Natural killer cell (primary cell): ENCODE measurements at regions not wholly inside any gene's neighbourhood (a gene's known extent, or its start where the extent isn't known, plus 50 kb on each side); places are given as distances from the start of the nearest gene placed in this dataset.

Experiments
- ATAC-seq, 3 donors: fragments of 150-1000 bp in 2 of 3; fragments of 200-7000 bp in 1 of 3; cut with Tn5 transposase; 1 replicate in 1 of 3; 2 replicates in 2 of 3; pipeline ENCODE4 v1.10.0; 2021; ENCODE audit warnings: mild to moderate bottlenecking in 2 of 3, moderate library complexity in 2 of 3
- DNase-seq, 2 donors: peaks; one replicate each; pipeline versions ENCODE4 v3.0.0 to v3.0.0-alpha.2; 2013 to 2021; ENCODE audit warnings: mixed read lengths in 1 of 2
- H3K27ac ChIP-seq: one replicate; pipeline ENCODE4 v1.5.1; 2013; ENCODE audit warnings: mild to moderate bottlenecking, low read length
- H3K27me3 ChIP-seq: one replicate; pipeline ENCODE4 v1.6.1; 2013; ENCODE audit warnings: low read length; ENCODE audit not compliant: control insufficient read depth, insufficient read depth
- H3K36me3 ChIP-seq: one replicate; pipeline ENCODE4 v1.6.1; 2013; ENCODE audit warnings: low read length; ENCODE audit not compliant: control insufficient read depth, insufficient read depth
- H3K4me1 ChIP-seq: one replicate; pipeline ENCODE4 v1.6.1; 2013; ENCODE audit warnings: low read length; ENCODE audit not compliant: control insufficient read depth, insufficient read depth
- H3K4me3 ChIP-seq: one replicate; pipeline ENCODE4 v1.5.1; 2013; ENCODE audit warnings: low read length
- H3K9me3 ChIP-seq: one replicate; pipeline ENCODE4 v1.6.1; 2013; ENCODE audit warnings: low read length; ENCODE audit not compliant: control insufficient read depth, insufficient read depth
- H3K27ac Mint-ChIP-seq, 2 donors: one replicate each; pipeline ENCODE4 v1.8.0; 2022; ENCODE audit warnings: mild to moderate bottlenecking in 2 of 2, mixed read lengths in 2 of 2, moderate library complexity in 1 of 2
- H3K27me3 Mint-ChIP-seq, 2 donors: one replicate each; pipeline ENCODE4 v1.8.0; 2022; ENCODE audit warnings: low read depth in 2 of 2, mixed read lengths in 2 of 2
- H3K36me3 Mint-ChIP-seq: one replicate; pipeline ENCODE4 v1.8.0; 2022; ENCODE audit warnings: mixed read lengths
- H3K4me1 Mint-ChIP-seq, 2 donors: one replicate each; pipeline ENCODE4 v1.8.0; 2022; ENCODE audit warnings: mixed read lengths in 2 of 2
- H3K4me3 Mint-ChIP-seq: one replicate; pipeline ENCODE4 v1.8.0; 2022; ENCODE audit warnings: mild to moderate bottlenecking, moderate library complexity, mixed read lengths
- H3K9me3 Mint-ChIP-seq, 2 donors: one replicate each; pipeline ENCODE4 v1.8.0; 2022; ENCODE audit warnings: mixed read lengths in 2 of 2
- WGBS: methylation state at CpG from one replicate; pipeline ENCODE4 v1.1.7; 2013; ENCODE audit warnings: missing lambda C conversion rate; ENCODE audit not compliant: insufficient coverage; 5-methylcytosine and 5-hydroxymethylcytosine counted together
- intact Hi-C: fragments of 100-400 bp; cut with micrococcal nuclease; formaldehyde crosslinking; loops from one replicate; pipeline ENCODE4 v1.14.2; 2022
- TF ChIP-seq, protein P1 (sequence below): fragments of 200-600 bp; IDR thresholded peaks from one replicate; pipeline ENCODE4 v1.8.0; 2022; ENCODE audit warnings: antibody characterized with exemption

DNA sequence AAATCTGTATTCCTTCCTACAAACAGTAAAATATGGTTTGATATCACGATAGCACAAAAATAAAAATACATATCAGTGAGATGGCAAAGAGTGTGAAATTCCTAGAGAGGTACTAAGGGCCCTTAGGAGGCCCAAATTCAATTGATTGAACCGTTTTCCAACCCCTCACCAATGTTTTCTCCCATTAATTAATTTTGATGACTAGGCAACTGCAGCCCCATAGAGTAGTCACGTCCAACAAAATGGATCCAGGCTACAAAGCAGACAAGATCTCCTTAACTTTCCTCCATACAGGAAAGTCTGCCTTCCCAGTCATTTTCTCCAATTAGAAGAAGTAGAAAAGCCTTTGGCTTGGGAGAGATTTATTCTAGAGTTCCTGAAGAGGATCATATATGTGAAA lies 193.9 kb downstream of the PLOD2 start:
- intact Hi-C loops: no loop called here
- TF ChIP-seq, protein P1, sequence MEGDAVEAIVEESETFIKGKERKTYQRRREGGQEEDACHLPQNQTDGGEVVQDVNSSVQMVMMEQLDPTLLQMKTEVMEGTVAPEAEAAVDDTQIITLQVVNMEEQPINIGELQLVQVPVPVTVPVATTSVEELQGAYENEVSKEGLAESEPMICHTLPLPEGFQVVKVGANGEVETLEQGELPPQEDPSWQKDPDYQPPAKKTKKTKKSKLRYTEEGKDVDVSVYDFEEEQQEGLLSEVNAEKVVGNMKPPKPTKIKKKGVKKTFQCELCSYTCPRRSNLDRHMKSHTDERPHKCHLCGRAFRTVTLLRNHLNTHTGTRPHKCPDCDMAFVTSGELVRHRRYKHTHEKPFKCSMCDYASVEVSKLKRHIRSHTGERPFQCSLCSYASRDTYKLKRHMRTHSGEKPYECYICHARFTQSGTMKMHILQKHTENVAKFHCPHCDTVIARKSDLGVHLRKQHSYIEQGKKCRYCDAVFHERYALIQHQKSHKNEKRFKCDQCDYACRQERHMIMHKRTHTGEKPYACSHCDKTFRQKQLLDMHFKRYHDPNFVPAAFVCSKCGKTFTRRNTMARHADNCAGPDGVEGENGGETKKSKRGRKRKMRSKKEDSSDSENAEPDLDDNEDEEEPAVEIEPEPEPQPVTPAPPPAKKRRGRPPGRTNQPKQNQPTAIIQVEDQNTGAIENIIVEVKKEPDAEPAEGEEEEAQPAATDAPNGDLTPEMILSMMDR: no peak
- Histone ChIP-seq H3K4me1 (no peaks in the 10 kb centered on the region), H3K27me3 (no peaks in the 10 kb centered on the region), H3K4me3 (no peak overlapping the region), H3K27ac (no peak overlapping the region), H3K9me3 (no peaks in the 10 kb centered on the region), H3K36me3 (no peaks in the 10 kb centered on the region)
- Mint-ChIP-seq H3K27ac (no peak overlapping the region), H3K27me3 (no peaks in the 10 kb centered on the region), H3K4me1 (no peaks in the 10 kb centered on the region), H3K36me3 (no peaks in the 10 kb centered on the region), H3K9me3 (peaks cover 5 to 8% of the 10 kb centered on the region in 2 donors), H3K4me3 (no peak overlapping the region)
- DNase-seq (no peak), ATAC-seq (no peak)
- 64% methylated on average over 2 of the region's 3 CpGs for WGBS

- Histone ChIP-seq H3K27me3 (no peaks in the 10 kb centered on the region), H3K4me1 (no peaks in the 10 kb centered on the region), H3K27ac (no peak overlapping the region), H3K36me3 (no peaks in the 10 kb centered on the region), H3K4me3 (no peak overlapping the region), H3K9me3 (no peaks in the 10 kb centered on the region)
- Mint-ChIP-seq H3K9me3 (peaks cover 2 to 4% of the 10 kb centered on the region in 2 donors), H3K36me3 (no peaks in the 10 kb centered on the region), H3K4me3 (no peak overlapping the region), H3K27me3 (no peaks in the 10 kb centered on the region), H3K4me1 (no peaks in the 10 kb centered on the region), H3K27ac (no peak overlapping the region)
- TF ChIP-seq, protein P1: no peak
- intact Hi-C loops: no loop called here
- ATAC-seq: no peak
- no peak for DNase-seq
Measured at GRCh38 chr3:145971186-145971585, 189.8 kb downstream of the PLOD2 start.

- no peaks in the 10 kb centered on the region for H3K36me3 ChIP-seq
- Mint-ChIP-seq H3K27ac (no peak overlapping the region), H3K27me3 (no peaks in the 10 kb centered on the region), H3K4me1 (no peaks in the 10 kb centered on the region), H3K9me3 (peaks cover 6 to 7% of the 10 kb centered on the region in 2 donors), H3K4me3 (no peak overlapping the region), H3K36me3 (no peaks in the 10 kb centered on the region)
- ATAC-seq (no peak), DNase-seq (no peak)
- H3K27me3 ChIP-seq: no peaks in the 10 kb centered on the region
- WGBS: 100% methylated on average over 1 of the region's 1 CpG
- no peak overlapping the region for H3K27ac ChIP-seq
- intact Hi-C loops: no loop called here
- H3K9me3 ChIP-seq: no peaks in the 10 kb centered on the region
- no peak overlapping the region for H3K4me3 ChIP-seq
- H3K4me1 ChIP-seq: no peaks in the 10 kb centered on the region
- TF ChIP-seq, protein P1: no peak
Measured at GRCh38 chr3:145972851-145973250, 188.1 kb downstream of the PLOD2 start.

- TF ChIP-seq, protein P1: no peak
- Histone ChIP-seq H3K9me3 (peaks cover 5% of the 10 kb centered on the region), H3K27ac (no peak overlapping the region), H3K4me3 (no peak overlapping the region), H3K4me1 (no peaks in the 10 kb centered on the region), H3K27me3 (no peaks in the 10 kb centered on the region), H3K36me3 (no peaks in the 10 kb centered on the region)
- Mint-ChIP-seq H3K27me3 (no peaks in the 10 kb centered on the region), H3K36me3 (no peaks in the 10 kb centered on the region), H3K27ac (no peak overlapping the region), H3K9me3 (peaks cover 18 to 24% of the 10 kb centered on the region in 2 donors), H3K4me1 (no peaks in the 10 kb centered on the region), H3K4me3 (no peak overlapping the region)
- ATAC-seq (no peak), DNase-seq (no peak)
- 75% methylated on average over 2 of the region's 2 CpGs for WGBS
- intact Hi-C loops: no loop called here
Measured at GRCh38 chr3:145981056-145981455, 179.9 kb downstream of the PLOD2 start.
